ENCODE measurements at regions not wholly inside any gene's neighbourhood (a gene's known extent, or its start where the extent isn't known, plus 50 kb on each side); places are given as distances from the start of the nearest gene placed in this dataset.

DNA sequence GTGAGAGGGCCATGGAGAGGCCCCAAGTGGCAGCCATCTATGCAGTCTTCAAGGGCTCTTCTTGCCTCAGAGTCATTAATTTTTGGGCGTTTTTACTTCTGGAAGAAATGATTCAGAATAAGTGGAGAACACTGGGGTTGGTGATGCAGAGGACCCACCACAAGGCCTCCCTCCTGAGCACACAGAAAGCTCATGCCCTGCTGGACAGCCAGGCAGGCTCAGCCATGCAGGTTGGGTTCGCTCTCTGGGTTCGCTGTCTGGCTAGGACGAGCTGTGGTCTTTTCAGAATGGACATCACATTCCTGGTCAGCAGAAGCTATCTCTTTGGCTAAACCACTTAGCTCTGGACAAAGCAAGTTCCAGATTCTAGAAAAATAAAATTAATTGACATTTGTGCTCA, 480.8 kb downstream of the RPS24 start:
- TF ChIP-seq, protein P1, sequence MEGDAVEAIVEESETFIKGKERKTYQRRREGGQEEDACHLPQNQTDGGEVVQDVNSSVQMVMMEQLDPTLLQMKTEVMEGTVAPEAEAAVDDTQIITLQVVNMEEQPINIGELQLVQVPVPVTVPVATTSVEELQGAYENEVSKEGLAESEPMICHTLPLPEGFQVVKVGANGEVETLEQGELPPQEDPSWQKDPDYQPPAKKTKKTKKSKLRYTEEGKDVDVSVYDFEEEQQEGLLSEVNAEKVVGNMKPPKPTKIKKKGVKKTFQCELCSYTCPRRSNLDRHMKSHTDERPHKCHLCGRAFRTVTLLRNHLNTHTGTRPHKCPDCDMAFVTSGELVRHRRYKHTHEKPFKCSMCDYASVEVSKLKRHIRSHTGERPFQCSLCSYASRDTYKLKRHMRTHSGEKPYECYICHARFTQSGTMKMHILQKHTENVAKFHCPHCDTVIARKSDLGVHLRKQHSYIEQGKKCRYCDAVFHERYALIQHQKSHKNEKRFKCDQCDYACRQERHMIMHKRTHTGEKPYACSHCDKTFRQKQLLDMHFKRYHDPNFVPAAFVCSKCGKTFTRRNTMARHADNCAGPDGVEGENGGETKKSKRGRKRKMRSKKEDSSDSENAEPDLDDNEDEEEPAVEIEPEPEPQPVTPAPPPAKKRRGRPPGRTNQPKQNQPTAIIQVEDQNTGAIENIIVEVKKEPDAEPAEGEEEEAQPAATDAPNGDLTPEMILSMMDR (IDR thresholded peaks at IDR 0.05 in 4 of 5, conservative IDR thresholded peaks at IDR 0.05 in 1 of 5), result no peak
- no peak for TF ChIP-seq POLR2A (IDR thresholded peaks at IDR 0.05)

All from gastrocnemius medialis (tissue), 4 donors.